GM12892 (cell line): ENCODE measurements at regions not wholly inside any gene's neighbourhood (a gene's known extent, or its start where the extent isn't known, plus 50 kb on each side); places are given as distances from the start of the nearest gene placed in this dataset.

Source experiments
- POLR2A ChIP-seq: IDR thresholded peaks from 2 replicates; pipeline ENCODE4 v1.6.1; 2011; ENCODE audit warnings: low read depth, low read length, control low read depth
- POLR2AphosphoS5 ChIP-seq: IDR thresholded peaks from 2 replicates; pipeline ENCODE4 v1.6.1; 2011; ENCODE audit warnings: low read depth, low read length, control low read depth
- TAF1 ChIP-seq: IDR thresholded peaks from 2 replicates; pipeline ENCODE4 v1.6.1; 2011; ENCODE audit warnings: low read depth, mild to moderate bottlenecking, control low read depth, low read length, borderline replicate concordance

- TF ChIP-seq POLR2A (no peak), TAF1 (no peak), POLR2AphosphoS5 (no peak)
These were observed 262.8 kb upstream of the PLET1 start for GRCh38 chr11:112523477-112523876.
